ENCODE measurements at regions not wholly inside any gene's neighbourhood (a gene's known extent, or its start where the extent isn't known, plus 50 kb on each side); places are given as distances from the start of the nearest gene placed in this dataset.

DNA sequence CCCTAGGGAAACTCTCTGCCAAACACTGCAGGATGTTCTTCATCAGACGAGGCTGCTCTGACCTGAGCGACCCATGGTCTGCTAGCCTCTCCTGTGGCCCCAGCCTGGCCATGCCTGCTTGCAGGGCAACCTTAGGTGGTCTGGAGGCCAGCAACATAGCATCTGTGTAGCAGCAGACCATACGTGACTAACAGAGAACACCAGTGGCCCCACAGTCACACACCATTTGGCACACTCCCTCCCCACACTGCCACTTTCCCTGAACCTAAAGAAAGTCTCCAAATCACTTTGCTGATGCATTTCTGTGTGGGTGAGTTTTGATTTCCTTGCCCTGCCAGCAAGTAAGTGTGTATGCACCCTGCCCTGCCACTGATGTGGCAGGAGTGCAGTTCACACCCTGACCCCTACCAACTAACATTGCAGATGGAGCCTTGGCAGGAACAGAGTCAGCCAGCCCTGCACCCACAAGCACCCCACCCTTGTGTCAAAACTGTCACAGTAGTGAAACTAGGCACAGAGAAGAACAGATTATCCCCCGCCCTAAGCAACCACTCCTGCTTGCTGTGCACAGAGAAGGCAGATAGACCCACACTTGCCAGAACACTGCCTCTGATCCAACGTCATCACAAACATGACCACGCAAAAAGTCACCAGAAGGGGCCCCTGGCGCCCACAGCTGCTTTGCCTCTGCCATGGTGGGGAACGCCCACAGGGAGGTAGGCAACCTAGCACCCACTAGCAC is 249.1 kb downstream of the SPIN4 start:
- WGBS: 73% methylated on average over 8 of the region's 8 CpGs
- no peak overlapping the region for H3K9ac ChIP-seq (ENCODE audit: low read depth in 1 of 2, low read length in 2 of 2)
- TF ChIP-seq EGR1 (IDR thresholded peaks at IDR 0.05; ENCODE audit: low read depth in 2 of 2) (no peak), JUND (IDR thresholded peaks at IDR 0.05) (no peak), FOXA1 (IDR thresholded peaks at IDR 0.05) (no peak), SP1 (IDR thresholded peaks at IDR 0.05) (no peak), GABPA (IDR thresholded peaks at IDR 0.05 in 1 of 2, conservative IDR thresholded peaks at IDR 0.05 in 1 of 2) (no peak), RAD21 (IDR thresholded peaks at IDR 0.05) (no peak)
- H3K4me1 ChIP-seq (ENCODE audit: control insufficient read depth in 4 of 4, insufficient read depth in 4 of 4, low read length in 3 of 4): no peaks in the 10 kb centered on the region
- no peak for DNase-seq (ENCODE audit: low spot score)
- H3K27me3 ChIP-seq (ENCODE audit: control insufficient read depth in 4 of 4, insufficient read depth in 4 of 4, low read length in 3 of 4): no peaks in the 10 kb centered on the region
- no peak overlapping the region for H3K27ac ChIP-seq (ENCODE audit: low read depth in 1 of 2, low read length in 2 of 2)
- H3K9me3 ChIP-seq (ENCODE audit: control insufficient read depth in 4 of 4, low read length in 3 of 4): peaks cover 0 to 8% (median 5%) of the 10 kb centered on the region in 4 donors
- no peaks in the 10 kb centered on the region for H3K36me3 ChIP-seq (ENCODE audit: control insufficient read depth in 4 of 4, insufficient read depth in 3 of 4, low read depth in 1 of 4, low read length in 3 of 4)
- H3K4me3 ChIP-seq (ENCODE audit: low read depth in 1 of 3, low read length in 3 of 3): no peak overlapping the region

DNA sequence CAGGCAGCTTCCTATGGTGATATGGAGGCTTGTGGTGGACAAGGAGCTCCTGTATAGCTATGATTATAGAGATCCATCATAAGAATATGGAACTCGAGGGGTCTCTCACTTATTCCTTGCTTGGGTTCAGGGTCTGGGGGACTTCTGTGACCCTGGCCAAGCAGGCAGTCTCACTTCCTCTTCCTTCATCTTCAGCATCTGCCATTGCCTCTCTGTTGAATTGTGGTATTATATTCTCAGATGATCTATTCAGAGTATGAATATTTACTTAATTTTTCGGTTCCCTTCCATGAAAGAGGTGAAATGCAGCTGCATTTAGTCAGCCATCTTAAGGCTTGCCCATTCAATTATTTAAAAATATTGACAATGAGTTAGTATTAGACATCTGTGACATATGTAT is 292.9 kb downstream of the SPIN4 start:
- no peaks in the 10 kb centered on the region for H3K9me3 ChIP-seq (ENCODE audit: control insufficient read depth in 4 of 4, low read length in 3 of 4)
- H3K4me1 ChIP-seq (ENCODE audit: control insufficient read depth in 4 of 4, insufficient read depth in 4 of 4, low read length in 3 of 4): no peaks in the 10 kb centered on the region
- H3K27me3 ChIP-seq (ENCODE audit: control insufficient read depth in 4 of 4, insufficient read depth in 4 of 4, low read length in 3 of 4): peaks cover 0 to 3% (median under 1%) of the 10 kb centered on the region in 4 donors
- H3K27ac ChIP-seq (ENCODE audit: low read depth in 1 of 2, low read length in 2 of 2): no peak overlapping the region
- 20% methylated on average over 2 of the region's 2 CpGs for WGBS
- no peak for DNase-seq (ENCODE audit: low spot score)
- H3K9ac ChIP-seq (ENCODE audit: low read depth in 1 of 2, low read length in 2 of 2): no peak overlapping the region
- TF ChIP-seq, protein P1, sequence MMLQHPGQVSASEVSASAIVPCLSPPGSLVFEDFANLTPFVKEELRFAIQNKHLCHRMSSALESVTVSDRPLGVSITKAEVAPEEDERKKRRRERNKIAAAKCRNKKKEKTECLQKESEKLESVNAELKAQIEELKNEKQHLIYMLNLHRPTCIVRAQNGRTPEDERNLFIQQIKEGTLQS (IDR thresholded peaks at IDR 0.05): no peak
- TF ChIP-seq HNF4G (IDR thresholded peaks at IDR 0.05) (no peak), YY1 (IDR thresholded peaks at IDR 0.05) (no peak), GABPA (IDR thresholded peaks at IDR 0.05 in 1 of 2, conservative IDR thresholded peaks at IDR 0.05 in 1 of 2) (no peak), FOXA1 (IDR thresholded peaks at IDR 0.05) (no peak), RXRA (IDR thresholded peaks at IDR 0.05) (no peak), RAD21 (IDR thresholded peaks at IDR 0.05) (no peak), FOXA2 (IDR thresholded peaks at IDR 0.05) (no peak), TAF1 (conservative IDR thresholded peaks at IDR 0.05) (no peak), NR2F2 (IDR thresholded peaks at IDR 0.05) (no peak), HNF4A (conservative IDR thresholded peaks at IDR 0.05) (no peak), SP1 (IDR thresholded peaks at IDR 0.05) (no peak), EGR1 (IDR thresholded peaks at IDR 0.05; ENCODE audit: low read depth in 2 of 2) (no peak), ZBTB33 (IDR thresholded peaks at IDR 0.05) (no peak), JUND (IDR thresholded peaks at IDR 0.05) (no peak)
- TF ChIP-seq, protein P2, sequence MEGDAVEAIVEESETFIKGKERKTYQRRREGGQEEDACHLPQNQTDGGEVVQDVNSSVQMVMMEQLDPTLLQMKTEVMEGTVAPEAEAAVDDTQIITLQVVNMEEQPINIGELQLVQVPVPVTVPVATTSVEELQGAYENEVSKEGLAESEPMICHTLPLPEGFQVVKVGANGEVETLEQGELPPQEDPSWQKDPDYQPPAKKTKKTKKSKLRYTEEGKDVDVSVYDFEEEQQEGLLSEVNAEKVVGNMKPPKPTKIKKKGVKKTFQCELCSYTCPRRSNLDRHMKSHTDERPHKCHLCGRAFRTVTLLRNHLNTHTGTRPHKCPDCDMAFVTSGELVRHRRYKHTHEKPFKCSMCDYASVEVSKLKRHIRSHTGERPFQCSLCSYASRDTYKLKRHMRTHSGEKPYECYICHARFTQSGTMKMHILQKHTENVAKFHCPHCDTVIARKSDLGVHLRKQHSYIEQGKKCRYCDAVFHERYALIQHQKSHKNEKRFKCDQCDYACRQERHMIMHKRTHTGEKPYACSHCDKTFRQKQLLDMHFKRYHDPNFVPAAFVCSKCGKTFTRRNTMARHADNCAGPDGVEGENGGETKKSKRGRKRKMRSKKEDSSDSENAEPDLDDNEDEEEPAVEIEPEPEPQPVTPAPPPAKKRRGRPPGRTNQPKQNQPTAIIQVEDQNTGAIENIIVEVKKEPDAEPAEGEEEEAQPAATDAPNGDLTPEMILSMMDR (IDR thresholded peaks at IDR 0.05; ENCODE audit: low read depth, low read length, missing input control): no peak
- TF ChIP-seq, protein P3, sequence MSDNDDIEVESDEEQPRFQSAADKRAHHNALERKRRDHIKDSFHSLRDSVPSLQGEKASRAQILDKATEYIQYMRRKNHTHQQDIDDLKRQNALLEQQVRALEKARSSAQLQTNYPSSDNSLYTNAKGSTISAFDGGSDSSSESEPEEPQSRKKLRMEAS (IDR thresholded peaks at IDR 0.05): no peak
- TF ChIP-seq, protein P4, sequence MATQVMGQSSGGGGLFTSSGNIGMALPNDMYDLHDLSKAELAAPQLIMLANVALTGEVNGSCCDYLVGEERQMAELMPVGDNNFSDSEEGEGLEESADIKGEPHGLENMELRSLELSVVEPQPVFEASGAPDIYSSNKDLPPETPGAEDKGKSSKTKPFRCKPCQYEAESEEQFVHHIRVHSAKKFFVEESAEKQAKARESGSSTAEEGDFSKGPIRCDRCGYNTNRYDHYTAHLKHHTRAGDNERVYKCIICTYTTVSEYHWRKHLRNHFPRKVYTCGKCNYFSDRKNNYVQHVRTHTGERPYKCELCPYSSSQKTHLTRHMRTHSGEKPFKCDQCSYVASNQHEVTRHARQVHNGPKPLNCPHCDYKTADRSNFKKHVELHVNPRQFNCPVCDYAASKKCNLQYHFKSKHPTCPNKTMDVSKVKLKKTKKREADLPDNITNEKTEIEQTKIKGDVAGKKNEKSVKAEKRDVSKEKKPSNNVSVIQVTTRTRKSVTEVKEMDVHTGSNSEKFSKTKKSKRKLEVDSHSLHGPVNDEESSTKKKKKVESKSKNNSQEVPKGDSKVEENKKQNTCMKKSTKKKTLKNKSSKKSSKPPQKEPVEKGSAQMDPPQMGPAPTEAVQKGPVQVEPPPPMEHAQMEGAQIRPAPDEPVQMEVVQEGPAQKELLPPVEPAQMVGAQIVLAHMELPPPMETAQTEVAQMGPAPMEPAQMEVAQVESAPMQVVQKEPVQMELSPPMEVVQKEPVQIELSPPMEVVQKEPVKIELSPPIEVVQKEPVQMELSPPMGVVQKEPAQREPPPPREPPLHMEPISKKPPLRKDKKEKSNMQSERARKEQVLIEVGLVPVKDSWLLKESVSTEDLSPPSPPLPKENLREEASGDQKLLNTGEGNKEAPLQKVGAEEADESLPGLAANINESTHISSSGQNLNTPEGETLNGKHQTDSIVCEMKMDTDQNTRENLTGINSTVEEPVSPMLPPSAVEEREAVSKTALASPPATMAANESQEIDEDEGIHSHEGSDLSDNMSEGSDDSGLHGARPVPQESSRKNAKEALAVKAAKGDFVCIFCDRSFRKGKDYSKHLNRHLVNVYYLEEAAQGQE (IDR thresholded peaks at IDR 0.05): no peak
- no peak overlapping the region for H3K4me3 ChIP-seq (ENCODE audit: low read depth in 1 of 3, low read length in 3 of 3)
- no peaks in the 10 kb centered on the region for H3K36me3 ChIP-seq (ENCODE audit: control insufficient read depth in 4 of 4, insufficient read depth in 3 of 4, low read depth in 1 of 4, low read length in 3 of 4)
